ENCODE measurements at regions not wholly inside any gene's neighbourhood (a gene's known extent, or its start where the extent isn't known, plus 50 kb on each side); places are given as distances from the start of the nearest gene placed in this dataset.

DNA sequence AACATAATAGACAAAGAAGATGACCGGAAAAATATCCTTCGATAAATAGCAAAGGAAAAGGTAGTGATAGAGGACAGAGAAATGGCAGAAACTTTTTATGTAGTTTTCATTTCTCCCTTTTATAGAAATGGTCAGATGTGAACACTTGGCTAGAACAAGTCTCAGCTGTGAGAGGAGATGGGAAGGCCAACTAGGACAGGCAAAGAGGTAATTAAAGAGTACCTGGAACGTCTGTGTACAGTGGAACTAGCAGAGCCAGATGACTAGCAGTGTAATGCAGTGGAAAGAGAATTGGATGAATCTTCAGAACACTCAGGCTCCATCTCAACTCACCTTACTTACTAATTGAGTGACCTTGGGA is 69.2 kb downstream of the NABP1 start (continued):
- TF ChIP-seq MYBL2 (CRISPR knock-in tag; IDR thresholded peaks at IDR 0.05) = no peak
- TF ChIP-seq FOXP1 (CRISPR knock-in tag; IDR thresholded peaks at IDR 0.05; ENCODE audit: borderline replicate concordance) = no peak
- no peak for TF ChIP-seq TCF7 (CRISPR knock-in tag; IDR thresholded peaks at IDR 0.05; ENCODE audit: low read depth)
- TF ChIP-seq, protein P1, sequence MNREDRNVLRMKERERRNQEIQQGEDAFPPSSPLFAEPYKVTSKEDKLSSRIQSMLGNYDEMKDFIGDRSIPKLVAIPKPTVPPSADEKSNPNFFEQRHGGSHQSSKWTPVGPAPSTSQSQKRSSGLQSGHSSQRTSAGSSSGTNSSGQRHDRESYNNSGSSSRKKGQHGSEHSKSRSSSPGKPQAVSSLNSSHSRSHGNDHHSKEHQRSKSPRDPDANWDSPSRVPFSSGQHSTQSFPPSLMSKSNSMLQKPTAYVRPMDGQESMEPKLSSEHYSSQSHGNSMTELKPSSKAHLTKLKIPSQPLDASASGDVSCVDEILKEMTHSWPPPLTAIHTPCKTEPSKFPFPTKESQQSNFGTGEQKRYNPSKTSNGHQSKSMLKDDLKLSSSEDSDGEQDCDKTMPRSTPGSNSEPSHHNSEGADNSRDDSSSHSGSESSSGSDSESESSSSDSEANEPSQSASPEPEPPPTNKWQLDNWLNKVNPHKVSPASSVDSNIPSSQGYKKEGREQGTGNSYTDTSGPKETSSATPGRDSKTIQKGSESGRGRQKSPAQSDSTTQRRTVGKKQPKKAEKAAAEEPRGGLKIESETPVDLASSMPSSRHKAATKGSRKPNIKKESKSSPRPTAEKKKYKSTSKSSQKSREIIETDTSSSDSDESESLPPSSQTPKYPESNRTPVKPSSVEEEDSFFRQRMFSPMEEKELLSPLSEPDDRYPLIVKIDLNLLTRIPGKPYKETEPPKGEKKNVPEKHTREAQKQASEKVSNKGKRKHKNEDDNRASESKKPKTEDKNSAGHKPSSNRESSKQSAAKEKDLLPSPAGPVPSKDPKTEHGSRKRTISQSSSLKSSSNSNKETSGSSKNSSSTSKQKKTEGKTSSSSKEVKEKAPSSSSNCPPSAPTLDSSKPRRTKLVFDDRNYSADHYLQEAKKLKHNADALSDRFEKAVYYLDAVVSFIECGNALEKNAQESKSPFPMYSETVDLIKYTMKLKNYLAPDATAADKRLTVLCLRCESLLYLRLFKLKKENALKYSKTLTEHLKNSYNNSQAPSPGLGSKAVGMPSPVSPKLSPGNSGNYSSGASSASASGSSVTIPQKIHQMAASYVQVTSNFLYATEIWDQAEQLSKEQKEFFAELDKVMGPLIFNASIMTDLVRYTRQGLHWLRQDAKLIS (CRISPR knock-in tag; IDR thresholded peaks at IDR 0.05; ENCODE audit: borderline replicate concordance) = no peak
- TF ChIP-seq, protein P2, sequence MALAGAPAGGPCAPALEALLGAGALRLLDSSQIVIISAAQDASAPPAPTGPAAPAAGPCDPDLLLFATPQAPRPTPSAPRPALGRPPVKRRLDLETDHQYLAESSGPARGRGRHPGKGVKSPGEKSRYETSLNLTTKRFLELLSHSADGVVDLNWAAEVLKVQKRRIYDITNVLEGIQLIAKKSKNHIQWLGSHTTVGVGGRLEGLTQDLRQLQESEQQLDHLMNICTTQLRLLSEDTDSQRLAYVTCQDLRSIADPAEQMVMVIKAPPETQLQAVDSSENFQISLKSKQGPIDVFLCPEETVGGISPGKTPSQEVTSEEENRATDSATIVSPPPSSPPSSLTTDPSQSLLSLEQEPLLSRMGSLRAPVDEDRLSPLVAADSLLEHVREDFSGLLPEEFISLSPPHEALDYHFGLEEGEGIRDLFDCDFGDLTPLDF (CRISPR knock-in tag; IDR thresholded peaks at IDR 0.05) = no peak
- TF ChIP-seq HMGA2 (CRISPR knock-in tag; IDR thresholded peaks at IDR 0.05) = no peak
- TF ChIP-seq, protein P3, sequence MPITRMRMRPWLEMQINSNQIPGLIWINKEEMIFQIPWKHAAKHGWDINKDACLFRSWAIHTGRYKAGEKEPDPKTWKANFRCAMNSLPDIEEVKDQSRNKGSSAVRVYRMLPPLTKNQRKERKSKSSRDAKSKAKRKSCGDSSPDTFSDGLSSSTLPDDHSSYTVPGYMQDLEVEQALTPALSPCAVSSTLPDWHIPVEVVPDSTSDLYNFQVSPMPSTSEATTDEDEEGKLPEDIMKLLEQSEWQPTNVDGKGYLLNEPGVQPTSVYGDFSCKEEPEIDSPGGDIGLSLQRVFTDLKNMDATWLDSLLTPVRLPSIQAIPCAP (CRISPR knock-in tag; IDR thresholded peaks at IDR 0.05) = no peak
- no peak for TF ChIP-seq ZNF121 (CRISPR knock-in tag; IDR thresholded peaks at IDR 0.05)
- TF ChIP-seq, protein P4, sequence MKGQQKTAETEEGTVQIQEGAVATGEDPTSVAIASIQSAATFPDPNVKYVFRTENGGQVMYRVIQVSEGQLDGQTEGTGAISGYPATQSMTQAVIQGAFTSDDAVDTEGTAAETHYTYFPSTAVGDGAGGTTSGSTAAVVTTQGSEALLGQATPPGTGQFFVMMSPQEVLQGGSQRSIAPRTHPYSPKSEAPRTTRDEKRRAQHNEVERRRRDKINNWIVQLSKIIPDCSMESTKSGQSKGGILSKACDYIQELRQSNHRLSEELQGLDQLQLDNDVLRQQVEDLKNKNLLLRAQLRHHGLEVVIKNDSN (CRISPR knock-in tag; IDR thresholded peaks at IDR 0.05) = no peak

DNA sequence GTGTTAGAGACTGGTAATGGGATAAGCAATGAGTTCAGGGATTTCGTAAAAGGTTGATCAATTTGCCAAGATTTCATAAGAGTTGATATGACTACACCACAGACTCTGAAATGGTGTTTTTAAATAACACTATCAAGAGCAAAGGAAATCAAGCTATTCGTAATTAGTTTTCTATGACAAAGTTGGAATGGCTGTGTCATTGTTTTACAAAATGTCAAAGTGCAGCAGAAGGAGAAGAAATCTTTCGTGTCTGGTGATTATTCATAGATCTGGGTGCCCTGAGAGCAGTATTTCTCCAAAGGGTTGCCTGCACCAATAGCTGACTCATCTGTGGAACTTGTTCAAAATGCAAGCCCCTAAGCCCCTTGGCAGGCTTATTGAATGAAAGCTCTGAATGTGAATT is 70.1 kb downstream of the NABP1 start:
- no peak overlapping the region for H3K27ac Mint-ChIP-seq
- H3K4me3 Mint-ChIP-seq = no peak overlapping the region
- TF ChIP-seq, protein P3 (CRISPR knock-in tag; IDR thresholded peaks at IDR 0.05) = no peak
- no peak for ATAC-seq
- H3K27me3 Mint-ChIP-seq (ENCODE audit: low read depth) = no peaks in the 10 kb centered on the region
- DNase-seq (ENCODE audit: low spot score) = no peak
- H3K9me3 Mint-ChIP-seq = peaks cover 3% of the 10 kb centered on the region
- POLR2A ChIA-PET = no interaction called here
- CTCF ChIA-PET = interaction anchor here (0.5 to 1.5 kb wide), 3 partner anchors 10 to 19 kb away, joined by 3 to 5 read pairs (median 3); no protein-coding TSS in a partner anchor
- peaks cover 3% of the 10 kb centered on the region for H3K36me3 Mint-ChIP-seq
- peaks cover 3% of the 10 kb centered on the region for H3K4me1 Mint-ChIP-seq

DNA sequence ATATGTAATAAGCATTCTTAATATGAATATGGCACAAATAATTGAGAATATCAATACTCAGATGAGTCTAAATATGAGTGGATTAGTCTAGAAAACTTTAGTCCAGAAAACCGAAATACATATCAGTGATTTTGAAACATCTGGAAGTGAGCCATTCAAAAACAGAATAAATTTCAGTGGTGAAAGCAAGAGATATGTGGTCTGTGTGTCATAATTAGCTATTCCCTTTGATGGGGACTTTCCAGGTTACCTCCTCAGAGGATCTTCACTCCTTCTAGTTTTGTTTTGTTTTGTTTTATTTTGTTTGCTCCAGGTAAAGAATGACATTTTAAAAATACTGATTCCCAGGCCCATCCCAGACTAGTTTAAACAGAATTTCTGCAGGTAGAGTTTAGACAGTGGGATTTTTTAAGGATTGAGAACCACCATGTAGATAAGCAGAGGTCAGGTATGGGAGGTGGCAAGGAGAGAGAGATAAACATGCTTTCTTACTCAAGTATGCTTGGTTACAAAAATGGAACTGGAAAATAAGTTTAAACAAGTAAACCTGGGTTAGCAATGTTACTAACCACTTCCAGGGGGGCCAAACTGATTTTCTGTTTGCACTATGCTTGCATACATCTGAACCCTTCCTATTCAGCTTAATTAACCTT is 70.7 kb downstream of the NABP1 start:
- DNase-seq (ENCODE audit: low spot score) = no peak
- H3K9me3 Mint-ChIP-seq = no peaks in the 10 kb centered on the region
- H3K36me3 Mint-ChIP-seq = no peaks in the 10 kb centered on the region
- H3K4me3 Mint-ChIP-seq = no peak overlapping the region
- no peaks in the 10 kb centered on the region for H3K4me1 Mint-ChIP-seq
- ATAC-seq = no peak
- no peak overlapping the region for H3K27ac Mint-ChIP-seq
- H3K27me3 Mint-ChIP-seq (ENCODE audit: low read depth) = no peaks in the 10 kb centered on the region
- ChIA-PET POLR2A (no interaction called here), CTCF (interaction anchor here (1.5 kb wide), 1 partner anchor 10 kb away, joined by 5 read pairs; no protein-coding TSS in a partner anchor)
- no peak for TF ChIP-seq ZNF317 (CRISPR knock-in tag; IDR thresholded peaks at IDR 0.05; ENCODE audit: borderline replicate concordance, low read depth)
- no peak for TF ChIP-seq RELA (CRISPR knock-in tag; IDR thresholded peaks at IDR 0.05; ENCODE audit: borderline replicate concordance)
- no peak for TF ChIP-seq ZNF219 (CRISPR knock-in tag; IDR thresholded peaks at IDR 0.05; ENCODE audit: borderline replicate concordance)
- TF ChIP-seq, protein P1 (CRISPR knock-in tag; IDR thresholded peaks at IDR 0.05; ENCODE audit: borderline replicate concordance) = no peak
- TF ChIP-seq, protein P5, sequence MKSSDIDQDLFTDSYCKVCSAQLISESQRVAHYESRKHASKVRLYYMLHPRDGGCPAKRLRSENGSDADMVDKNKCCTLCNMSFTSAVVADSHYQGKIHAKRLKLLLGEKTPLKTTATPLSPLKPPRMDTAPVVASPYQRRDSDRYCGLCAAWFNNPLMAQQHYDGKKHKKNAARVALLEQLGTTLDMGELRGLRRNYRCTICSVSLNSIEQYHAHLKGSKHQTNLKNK (CRISPR knock-in tag; IDR thresholded peaks at IDR 0.05) = no peak
- no peak for TF ChIP-seq NR2C2 (CRISPR knock-in tag; IDR thresholded peaks at IDR 0.05)
- TF ChIP-seq KAT7 (CRISPR knock-in tag; IDR thresholded peaks at IDR 0.05; ENCODE audit: borderline replicate concordance) = no peak
- no peak for TF ChIP-seq NR3C1 (CRISPR knock-in tag; conservative IDR thresholded peaks at IDR 0.05; ENCODE audit: low read depth)
- TF ChIP-seq CREB1 (CRISPR knock-in tag; IDR thresholded peaks at IDR 0.05) = no peak
- TF ChIP-seq, protein P6, sequence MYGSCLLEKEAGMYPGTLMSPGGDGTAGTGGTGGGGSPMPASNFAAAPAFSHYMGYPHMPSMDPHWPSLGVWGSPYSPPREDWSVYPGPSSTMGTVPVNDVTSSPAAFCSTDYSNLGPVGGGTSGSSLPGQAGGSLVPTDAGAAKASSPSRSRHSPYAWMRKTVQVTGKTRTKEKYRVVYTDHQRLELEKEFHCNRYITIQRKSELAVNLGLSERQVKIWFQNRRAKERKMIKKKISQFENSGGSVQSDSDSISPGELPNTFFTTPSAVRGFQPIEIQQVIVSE (CRISPR knock-in tag; IDR thresholded peaks at IDR 0.05; ENCODE audit: borderline replicate concordance) = no peak
